Thyroid gland (tissue), 4 donors: ENCODE measurements at regions not wholly inside any gene's neighbourhood (a gene's known extent, or its start where the extent isn't known, plus 50 kb on each side); places are given as distances from the start of the nearest gene placed in this dataset.

Source experiments
- CTCF ChIP-seq, 6 experiments: fragments of 200-600 bp in 3 of 6; fragments of 450-650 bp in 3 of 6; sonication (generic) in 3 of 6; IDR thresholded peaks; one replicate each; pipeline ENCODE4 v1.5.1; 2016 to 2019; ENCODE audit warnings: antibody characterized with exemption in 6 of 6, mild to moderate bottlenecking in 2 of 6, inconsistent platforms in 1 of 6, moderate library complexity in 1 of 6
- POLR2A ChIP-seq, 2 donors: fragments of 450-650 bp; IDR thresholded peaks; one replicate each; pipeline ENCODE4 v1.6.1; 2017; ENCODE audit warnings: antibody characterized with exemption in 2 of 2, mild to moderate bottlenecking in 2 of 2, moderate library complexity in 1 of 2

GRCh38 chr1:72564749-72565148 lies 282.4 kb upstream of the NEGR1 start:
- TF ChIP-seq POLR2A (IDR thresholded peaks at IDR 0.05) = no peak
- no peak for TF ChIP-seq CTCF (IDR thresholded peaks at IDR 0.05)
